ENCODE measurements at regions not wholly inside any gene's neighbourhood (a gene's known extent, or its start where the extent isn't known, plus 50 kb on each side); places are given as distances from the start of the nearest gene placed in this dataset.

DNA sequence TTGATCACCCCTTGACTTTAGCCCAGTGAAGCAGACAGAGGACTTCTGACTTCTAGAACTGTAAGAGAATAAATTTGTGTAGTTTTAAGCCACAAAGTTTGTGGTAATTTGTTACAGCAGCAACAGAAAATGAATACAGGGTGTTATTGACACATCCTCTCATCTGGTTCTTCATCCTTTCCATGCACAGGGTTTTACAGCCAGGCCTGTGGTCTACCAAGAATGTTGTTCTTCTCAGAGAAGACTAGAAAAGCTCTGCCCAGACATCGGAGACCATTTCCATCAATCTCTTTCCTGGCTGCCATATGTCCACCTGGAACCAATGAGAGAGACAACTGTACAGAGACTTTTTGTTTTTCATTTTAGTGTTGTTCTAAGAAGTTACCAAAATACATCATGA is 308.2 kb upstream of the AMIGO2 start:
- Mint-ChIP-seq H3K27ac (no peak overlapping the region), H3K4me1 (ENCODE audit: low read depth) (peaks cover 73% of the 10 kb centered on the region), H3K4me3 (no peak overlapping the region), H3K27me3 (no peaks in the 10 kb centered on the region), H3K36me3 (ENCODE audit: low read depth) (no peaks in the 10 kb centered on the region), H3K9me3 (no peaks in the 10 kb centered on the region)
- H3K4me3 ChIP-seq (ENCODE audit: low read length): no peak overlapping the region
- intact Hi-C loops (cut with DNase I, micrococcal nuclease): no loop called here
- DNase-seq (no peak), ATAC-seq (ENCODE audit: poor library complexity) (no peak)
- H3K4me1 ChIP-seq (ENCODE audit: insufficient read depth, low read length): peaks cover 25% of the 10 kb centered on the region
- no peaks in the 10 kb centered on the region for H3K27me3 ChIP-seq (ENCODE audit: control insufficient read depth in 1 of 2, insufficient read depth in 2 of 2, low read length in 2 of 2)
- no peaks in the 10 kb centered on the region for H3K36me3 ChIP-seq (ENCODE audit: insufficient read depth, low read length)
- ChIA-PET POLR2A (interaction anchor here (1.3 to 1.7 kb wide), 2 partner anchors 28 to 172 kb away, joined by 3 to 4 read pairs; no protein-coding TSS in a partner anchor), CTCF (interaction anchor here (0.9 kb wide), 1 partner anchor 10 kb away, joined by 4 read pairs; no protein-coding TSS in a partner anchor)
- H3K27ac ChIP-seq (ENCODE audit: low read depth in 1 of 2, low read length in 2 of 2): no peak overlapping the region
- TF ChIP-seq CTCF (IDR thresholded peaks at IDR 0.05): no peak
- no peaks in the 10 kb centered on the region for H3K9me3 ChIP-seq (ENCODE audit: control insufficient read depth in 1 of 2, insufficient read depth in 1 of 2, low read length in 2 of 2)

DNA sequence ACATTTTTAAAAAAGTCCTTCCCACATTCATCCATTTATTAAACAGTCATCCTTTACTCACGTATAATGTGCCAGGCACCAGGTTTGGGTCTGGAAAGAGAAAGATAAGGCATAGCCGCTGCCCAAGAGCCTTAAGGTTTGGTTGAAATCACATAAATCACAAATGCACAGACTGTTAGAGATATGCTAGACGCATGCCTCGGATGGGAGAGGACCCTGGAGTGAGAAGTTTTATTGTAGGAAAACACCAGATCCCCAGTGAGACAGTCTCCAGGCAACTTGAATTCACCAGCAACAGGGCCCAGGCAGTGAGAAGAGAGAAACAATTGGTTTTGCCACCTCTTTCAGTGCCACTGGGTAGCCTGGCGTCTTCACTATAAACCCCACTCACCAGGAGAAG is 305.9 kb upstream of the AMIGO2 start:
- Mint-ChIP-seq H3K36me3 (ENCODE audit: low read depth) (peaks cover 8% of the 10 kb centered on the region), H3K27ac (no peak overlapping the region), H3K4me3 (no peak overlapping the region), H3K4me1 (ENCODE audit: low read depth) (peaks cover 60% of the 10 kb centered on the region), H3K9me3 (peaks cover 2% of the 10 kb centered on the region), H3K27me3 (no peaks in the 10 kb centered on the region)
- DNase-seq (no peak), ATAC-seq (ENCODE audit: poor library complexity) (no peak)
- Histone ChIP-seq H3K27ac (ENCODE audit: low read depth in 1 of 2, low read length in 2 of 2) (no peak overlapping the region), H3K27me3 (ENCODE audit: control insufficient read depth in 1 of 2, insufficient read depth in 2 of 2, low read length in 2 of 2) (no peaks in the 10 kb centered on the region), H3K4me1 (ENCODE audit: insufficient read depth, low read length) (peaks cover 2% of the 10 kb centered on the region), H3K9me3 (ENCODE audit: control insufficient read depth in 1 of 2, insufficient read depth in 1 of 2, low read length in 2 of 2) (peaks cover 0 to 5% of the 10 kb centered on the region in 2 experiments), H3K36me3 (ENCODE audit: insufficient read depth, low read length) (no peaks in the 10 kb centered on the region), H3K4me3 (ENCODE audit: low read length) (no peak overlapping the region)
- no peak for TF ChIP-seq CTCF (IDR thresholded peaks at IDR 0.05)
- intact Hi-C loops (cut with DNase I, micrococcal nuclease): no loop called here
- CTCF ChIA-PET: no interaction called here
- POLR2A ChIA-PET: no interaction called here

DNA sequence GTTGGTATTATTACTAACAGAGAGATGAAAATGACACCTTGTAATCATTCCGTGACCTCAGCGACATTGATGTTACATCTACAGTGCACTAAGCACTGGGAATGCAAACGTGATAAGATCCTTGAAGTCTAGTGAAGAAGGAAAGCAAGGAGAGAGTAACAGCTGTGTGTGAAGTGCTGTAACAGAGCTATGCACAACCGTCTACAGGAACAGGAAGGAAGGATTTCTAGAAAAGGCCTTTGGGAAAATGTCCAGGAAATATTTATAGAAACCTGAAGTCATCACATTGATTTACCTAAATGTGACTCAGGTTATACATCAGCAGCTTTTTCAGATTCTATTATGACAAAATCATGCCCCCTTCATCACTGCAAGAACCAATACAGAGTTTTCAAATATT is 304.2 kb upstream of the AMIGO2 start:
- H3K27ac ChIP-seq (ENCODE audit: low read depth in 1 of 2, low read length in 2 of 2): no peak overlapping the region
- H3K4me1 Mint-ChIP-seq (ENCODE audit: low read depth): peaks cover 63% of the 10 kb centered on the region
- H3K36me3 Mint-ChIP-seq (ENCODE audit: low read depth): peaks cover 8% of the 10 kb centered on the region
- H3K9me3 ChIP-seq (ENCODE audit: control insufficient read depth in 1 of 2, insufficient read depth in 1 of 2, low read length in 2 of 2): peaks cover 0 to 5% of the 10 kb centered on the region in 2 experiments
- H3K27me3 ChIP-seq (ENCODE audit: control insufficient read depth in 1 of 2, insufficient read depth in 2 of 2, low read length in 2 of 2): no peaks in the 10 kb centered on the region
- H3K4me3 ChIP-seq (ENCODE audit: low read length): no peak overlapping the region
- POLR2A ChIA-PET: interaction anchor here (1.1 kb wide), 1 partner anchor 345 kb away, joined by 3 read pairs; no protein-coding TSS in a partner anchor
- no peak overlapping the region for H3K27ac Mint-ChIP-seq
- DNase-seq (no peak), ATAC-seq (ENCODE audit: poor library complexity) (no peak)
- CTCF ChIA-PET: no interaction called here
- TF ChIP-seq CTCF (IDR thresholded peaks at IDR 0.05): no peak
- intact Hi-C loops (cut with DNase I, micrococcal nuclease): no loop called here
- H3K4me3 Mint-ChIP-seq: no peak overlapping the region
- H3K4me1 ChIP-seq (ENCODE audit: insufficient read depth, low read length): no peaks in the 10 kb centered on the region
- H3K27me3 Mint-ChIP-seq: no peaks in the 10 kb centered on the region
- no peaks in the 10 kb centered on the region for H3K36me3 ChIP-seq (ENCODE audit: insufficient read depth, low read length)
- peaks cover 4% of the 10 kb centered on the region for H3K9me3 Mint-ChIP-seq
